ENCODE measurements at regions not wholly inside any gene's neighbourhood (a gene's known extent, or its start where the extent isn't known, plus 50 kb on each side); places are given as distances from the start of the nearest gene placed in this dataset.

DNA sequence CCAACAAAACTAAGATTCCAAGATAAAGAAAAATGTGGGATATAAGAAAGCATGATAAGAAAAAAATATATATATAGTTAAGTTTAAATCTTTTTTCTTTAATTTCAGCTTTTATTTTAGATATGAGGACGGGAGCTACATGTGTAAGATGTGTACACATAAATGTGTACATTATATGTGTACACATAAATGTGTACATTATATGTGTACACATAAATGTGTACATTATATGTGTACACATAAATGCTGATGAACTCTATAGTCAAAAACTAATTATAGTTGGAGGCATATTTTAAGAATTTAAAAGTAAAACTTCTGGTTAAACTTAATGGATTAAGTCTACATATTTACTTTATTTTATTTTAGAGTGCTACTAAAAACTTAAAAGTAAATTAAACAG is 123.6 kb downstream of the BTG1 start:
- TF ChIP-seq, protein P1, sequence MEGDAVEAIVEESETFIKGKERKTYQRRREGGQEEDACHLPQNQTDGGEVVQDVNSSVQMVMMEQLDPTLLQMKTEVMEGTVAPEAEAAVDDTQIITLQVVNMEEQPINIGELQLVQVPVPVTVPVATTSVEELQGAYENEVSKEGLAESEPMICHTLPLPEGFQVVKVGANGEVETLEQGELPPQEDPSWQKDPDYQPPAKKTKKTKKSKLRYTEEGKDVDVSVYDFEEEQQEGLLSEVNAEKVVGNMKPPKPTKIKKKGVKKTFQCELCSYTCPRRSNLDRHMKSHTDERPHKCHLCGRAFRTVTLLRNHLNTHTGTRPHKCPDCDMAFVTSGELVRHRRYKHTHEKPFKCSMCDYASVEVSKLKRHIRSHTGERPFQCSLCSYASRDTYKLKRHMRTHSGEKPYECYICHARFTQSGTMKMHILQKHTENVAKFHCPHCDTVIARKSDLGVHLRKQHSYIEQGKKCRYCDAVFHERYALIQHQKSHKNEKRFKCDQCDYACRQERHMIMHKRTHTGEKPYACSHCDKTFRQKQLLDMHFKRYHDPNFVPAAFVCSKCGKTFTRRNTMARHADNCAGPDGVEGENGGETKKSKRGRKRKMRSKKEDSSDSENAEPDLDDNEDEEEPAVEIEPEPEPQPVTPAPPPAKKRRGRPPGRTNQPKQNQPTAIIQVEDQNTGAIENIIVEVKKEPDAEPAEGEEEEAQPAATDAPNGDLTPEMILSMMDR (conservative IDR thresholded peaks at IDR 0.05; ENCODE audit: low read depth, low read length): no peak
- TF ChIP-seq EZH2 (IDR thresholded peaks at IDR 0.05; ENCODE audit: borderline replicate concordance, low read depth, low read length, poor library complexity, severe bottlenecking): no peak

Measured in A673 (cell line).